A673 (cell line): ENCODE measurements at regions not wholly inside any gene's neighbourhood (a gene's known extent, or its start where the extent isn't known, plus 50 kb on each side); places are given as distances from the start of the nearest gene placed in this dataset.

ENCODE experiments used
- CTCF ChIP-seq: fragments of 300-800, 200-600 bp; sonication (generic); conservative IDR thresholded peaks from 2 replicates; pipeline ENCODE4 v1.5.1; 2017; ENCODE audit warnings: low read depth, mild to moderate bottlenecking, antibody characterized with exemption, low read length, moderate library complexity, mixed read lengths
- EZH2 ChIP-seq: fragments of 200-600 bp; sonication (generic); IDR thresholded peaks from 2 replicates; pipeline ENCODE4 v1.6.1; 2017; ENCODE audit warnings: borderline replicate concordance, low read depth, mild to moderate bottlenecking, mixed read lengths, antibody characterized with exemption, low read length; ENCODE audit not compliant: poor library complexity, severe bottlenecking

GRCh38 chr12:53808023-53808705 is 56.4 kb upstream of the CISTR start:
- TF ChIP-seq CTCF (no peak), EZH2 (no peak)
